ENCODE measurements at regions not wholly inside any gene's neighbourhood (a gene's known extent, or its start where the extent isn't known, plus 50 kb on each side); places are given as distances from the start of the nearest gene placed in this dataset.

GRCh38 chr14:85390236-85390635 is 139.7 kb upstream of the FLRT2 start:
- TF ChIP-seq, protein P1, sequence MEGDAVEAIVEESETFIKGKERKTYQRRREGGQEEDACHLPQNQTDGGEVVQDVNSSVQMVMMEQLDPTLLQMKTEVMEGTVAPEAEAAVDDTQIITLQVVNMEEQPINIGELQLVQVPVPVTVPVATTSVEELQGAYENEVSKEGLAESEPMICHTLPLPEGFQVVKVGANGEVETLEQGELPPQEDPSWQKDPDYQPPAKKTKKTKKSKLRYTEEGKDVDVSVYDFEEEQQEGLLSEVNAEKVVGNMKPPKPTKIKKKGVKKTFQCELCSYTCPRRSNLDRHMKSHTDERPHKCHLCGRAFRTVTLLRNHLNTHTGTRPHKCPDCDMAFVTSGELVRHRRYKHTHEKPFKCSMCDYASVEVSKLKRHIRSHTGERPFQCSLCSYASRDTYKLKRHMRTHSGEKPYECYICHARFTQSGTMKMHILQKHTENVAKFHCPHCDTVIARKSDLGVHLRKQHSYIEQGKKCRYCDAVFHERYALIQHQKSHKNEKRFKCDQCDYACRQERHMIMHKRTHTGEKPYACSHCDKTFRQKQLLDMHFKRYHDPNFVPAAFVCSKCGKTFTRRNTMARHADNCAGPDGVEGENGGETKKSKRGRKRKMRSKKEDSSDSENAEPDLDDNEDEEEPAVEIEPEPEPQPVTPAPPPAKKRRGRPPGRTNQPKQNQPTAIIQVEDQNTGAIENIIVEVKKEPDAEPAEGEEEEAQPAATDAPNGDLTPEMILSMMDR (IDR thresholded peaks at IDR 0.05; ENCODE audit: insufficient read depth, low read length) = no peak
- no peak for TF ChIP-seq GABPA (IDR thresholded peaks at IDR 0.05; ENCODE audit: low read depth)
- TF ChIP-seq, protein P2, sequence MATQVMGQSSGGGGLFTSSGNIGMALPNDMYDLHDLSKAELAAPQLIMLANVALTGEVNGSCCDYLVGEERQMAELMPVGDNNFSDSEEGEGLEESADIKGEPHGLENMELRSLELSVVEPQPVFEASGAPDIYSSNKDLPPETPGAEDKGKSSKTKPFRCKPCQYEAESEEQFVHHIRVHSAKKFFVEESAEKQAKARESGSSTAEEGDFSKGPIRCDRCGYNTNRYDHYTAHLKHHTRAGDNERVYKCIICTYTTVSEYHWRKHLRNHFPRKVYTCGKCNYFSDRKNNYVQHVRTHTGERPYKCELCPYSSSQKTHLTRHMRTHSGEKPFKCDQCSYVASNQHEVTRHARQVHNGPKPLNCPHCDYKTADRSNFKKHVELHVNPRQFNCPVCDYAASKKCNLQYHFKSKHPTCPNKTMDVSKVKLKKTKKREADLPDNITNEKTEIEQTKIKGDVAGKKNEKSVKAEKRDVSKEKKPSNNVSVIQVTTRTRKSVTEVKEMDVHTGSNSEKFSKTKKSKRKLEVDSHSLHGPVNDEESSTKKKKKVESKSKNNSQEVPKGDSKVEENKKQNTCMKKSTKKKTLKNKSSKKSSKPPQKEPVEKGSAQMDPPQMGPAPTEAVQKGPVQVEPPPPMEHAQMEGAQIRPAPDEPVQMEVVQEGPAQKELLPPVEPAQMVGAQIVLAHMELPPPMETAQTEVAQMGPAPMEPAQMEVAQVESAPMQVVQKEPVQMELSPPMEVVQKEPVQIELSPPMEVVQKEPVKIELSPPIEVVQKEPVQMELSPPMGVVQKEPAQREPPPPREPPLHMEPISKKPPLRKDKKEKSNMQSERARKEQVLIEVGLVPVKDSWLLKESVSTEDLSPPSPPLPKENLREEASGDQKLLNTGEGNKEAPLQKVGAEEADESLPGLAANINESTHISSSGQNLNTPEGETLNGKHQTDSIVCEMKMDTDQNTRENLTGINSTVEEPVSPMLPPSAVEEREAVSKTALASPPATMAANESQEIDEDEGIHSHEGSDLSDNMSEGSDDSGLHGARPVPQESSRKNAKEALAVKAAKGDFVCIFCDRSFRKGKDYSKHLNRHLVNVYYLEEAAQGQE (IDR thresholded peaks at IDR 0.05; ENCODE audit: insufficient replicate concordance, low read depth) = no peak
- TF ChIP-seq POLR2AphosphoS5 (IDR thresholded peaks at IDR 0.05; ENCODE audit: low read depth) = no peak
